ENCODE measurements at regions not wholly inside any gene's neighbourhood (a gene's known extent, or its start where the extent isn't known, plus 50 kb on each side); places are given as distances from the start of the nearest gene placed in this dataset.

DNA sequence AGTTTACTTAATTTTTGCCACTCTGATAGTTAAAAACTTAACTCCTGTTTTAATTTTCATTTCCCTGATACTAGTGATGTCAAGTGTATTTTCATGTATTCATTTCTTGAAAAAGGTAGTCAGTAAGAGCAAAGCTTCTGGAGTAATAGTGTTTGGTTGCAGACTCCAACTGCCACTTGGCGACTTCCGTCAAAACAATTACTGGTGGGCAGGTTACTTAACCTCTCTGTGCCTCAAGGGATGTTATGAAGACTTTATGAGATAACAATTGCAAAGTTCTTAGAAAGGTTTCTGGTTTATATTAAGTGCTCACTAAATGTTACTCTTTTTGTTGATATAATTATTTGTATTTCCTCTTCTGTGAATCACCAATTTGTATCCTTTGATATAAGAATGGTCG, 129.7 kb downstream of the NFKBIZ start:
- TF ChIP-seq, protein P1, sequence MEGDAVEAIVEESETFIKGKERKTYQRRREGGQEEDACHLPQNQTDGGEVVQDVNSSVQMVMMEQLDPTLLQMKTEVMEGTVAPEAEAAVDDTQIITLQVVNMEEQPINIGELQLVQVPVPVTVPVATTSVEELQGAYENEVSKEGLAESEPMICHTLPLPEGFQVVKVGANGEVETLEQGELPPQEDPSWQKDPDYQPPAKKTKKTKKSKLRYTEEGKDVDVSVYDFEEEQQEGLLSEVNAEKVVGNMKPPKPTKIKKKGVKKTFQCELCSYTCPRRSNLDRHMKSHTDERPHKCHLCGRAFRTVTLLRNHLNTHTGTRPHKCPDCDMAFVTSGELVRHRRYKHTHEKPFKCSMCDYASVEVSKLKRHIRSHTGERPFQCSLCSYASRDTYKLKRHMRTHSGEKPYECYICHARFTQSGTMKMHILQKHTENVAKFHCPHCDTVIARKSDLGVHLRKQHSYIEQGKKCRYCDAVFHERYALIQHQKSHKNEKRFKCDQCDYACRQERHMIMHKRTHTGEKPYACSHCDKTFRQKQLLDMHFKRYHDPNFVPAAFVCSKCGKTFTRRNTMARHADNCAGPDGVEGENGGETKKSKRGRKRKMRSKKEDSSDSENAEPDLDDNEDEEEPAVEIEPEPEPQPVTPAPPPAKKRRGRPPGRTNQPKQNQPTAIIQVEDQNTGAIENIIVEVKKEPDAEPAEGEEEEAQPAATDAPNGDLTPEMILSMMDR (IDR thresholded peaks at IDR 0.05; ENCODE audit: extremely low read depth in 1 of 2, insufficient read depth in 1 of 2, low read depth in 1 of 2, low read length in 2 of 2): no peak
- TF ChIP-seq POLR2A (IDR thresholded peaks at IDR 0.05; ENCODE audit: low read depth, low read length): no peak
- TF ChIP-seq EZH2 (IDR thresholded peaks at IDR 0.05; ENCODE audit: borderline replicate concordance, low read depth, low read length, severe bottlenecking): no peak
- TF ChIP-seq POLR2AphosphoS5 (IDR thresholded peaks at IDR 0.05; ENCODE audit: insufficient read depth, low read depth, low read length): no peak
- TF ChIP-seq, protein P2, sequence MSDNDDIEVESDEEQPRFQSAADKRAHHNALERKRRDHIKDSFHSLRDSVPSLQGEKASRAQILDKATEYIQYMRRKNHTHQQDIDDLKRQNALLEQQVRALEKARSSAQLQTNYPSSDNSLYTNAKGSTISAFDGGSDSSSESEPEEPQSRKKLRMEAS (IDR thresholded peaks at IDR 0.05; ENCODE audit: insufficient read depth, insufficient read length): no peak
- no peak for TF ChIP-seq FOS (IDR thresholded peaks at IDR 0.05; ENCODE audit: borderline replicate concordance, insufficient read depth, low read length)
- TF ChIP-seq GATA2 (IDR thresholded peaks at IDR 0.05; ENCODE audit: insufficient read depth, insufficient read length, low read depth, low read length): no peak
- TF ChIP-seq JUN (IDR thresholded peaks at IDR 0.05; ENCODE audit: borderline replicate concordance, insufficient read depth, insufficient read length, low read depth): no peak
- TF ChIP-seq MYC (IDR thresholded peaks at IDR 0.05; ENCODE audit: low read depth, low read length): no peak
